BE2C (cell line): ENCODE measurements at regions not wholly inside any gene's neighbourhood (a gene's known extent, or its start where the extent isn't known, plus 50 kb on each side); places are given as distances from the start of the nearest gene placed in this dataset.
A peak's percentile ranks its signal among the peaks of the same experiment; 100 is the strongest.

Source experiments
- DNase-seq: peaks from one replicate; pipeline ENCODE4 v3.0.0-alpha.2; 2020
- H3K27me3 ChIP-seq: fragments of 250-450 bp; sonication (Bioruptor Pico); 2 replicates; pipeline ENCODE4 v1.5.1; 2020; ENCODE audit warnings: mild to moderate bottlenecking
- H3K36me3 ChIP-seq: fragments of 250-450 bp; sonication (Bioruptor Pico); 2 replicates; pipeline ENCODE4 v1.5.1; 2020; ENCODE audit warnings: mild to moderate bottlenecking
- H3K4me1 ChIP-seq: fragments of 250-450 bp; sonication (Bioruptor Pico); 2 replicates; pipeline ENCODE4 v1.5.1; 2020
- H3K4me3 ChIP-seq: 2 replicates; pipeline ENCODE4 v1.5.1; 2011; ENCODE audit warnings: low read depth, low read length
- H3K9me3 ChIP-seq: fragments of 250-450 bp; sonication (Bioruptor Pico); 2 replicates; pipeline ENCODE4 v1.5.1; 2020
- TF ChIP-seq, protein P1 (sequence below): IDR thresholded peaks from 2 replicates; pipeline ENCODE4 v1.5.1; 2012; ENCODE audit warnings: mild to moderate bottlenecking, low read depth, low read length

- no peak overlapping the region for H3K4me3 ChIP-seq
- H3K36me3 ChIP-seq: no peaks in the 10 kb centered on the region
- DNase-seq: no peak
- TF ChIP-seq, protein P1, sequence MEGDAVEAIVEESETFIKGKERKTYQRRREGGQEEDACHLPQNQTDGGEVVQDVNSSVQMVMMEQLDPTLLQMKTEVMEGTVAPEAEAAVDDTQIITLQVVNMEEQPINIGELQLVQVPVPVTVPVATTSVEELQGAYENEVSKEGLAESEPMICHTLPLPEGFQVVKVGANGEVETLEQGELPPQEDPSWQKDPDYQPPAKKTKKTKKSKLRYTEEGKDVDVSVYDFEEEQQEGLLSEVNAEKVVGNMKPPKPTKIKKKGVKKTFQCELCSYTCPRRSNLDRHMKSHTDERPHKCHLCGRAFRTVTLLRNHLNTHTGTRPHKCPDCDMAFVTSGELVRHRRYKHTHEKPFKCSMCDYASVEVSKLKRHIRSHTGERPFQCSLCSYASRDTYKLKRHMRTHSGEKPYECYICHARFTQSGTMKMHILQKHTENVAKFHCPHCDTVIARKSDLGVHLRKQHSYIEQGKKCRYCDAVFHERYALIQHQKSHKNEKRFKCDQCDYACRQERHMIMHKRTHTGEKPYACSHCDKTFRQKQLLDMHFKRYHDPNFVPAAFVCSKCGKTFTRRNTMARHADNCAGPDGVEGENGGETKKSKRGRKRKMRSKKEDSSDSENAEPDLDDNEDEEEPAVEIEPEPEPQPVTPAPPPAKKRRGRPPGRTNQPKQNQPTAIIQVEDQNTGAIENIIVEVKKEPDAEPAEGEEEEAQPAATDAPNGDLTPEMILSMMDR: 0 out of 2 replicates have a peak, but pooled peaks have one; percentile 2
- H3K9me3 ChIP-seq: no peaks in the 10 kb centered on the region
- H3K27me3 ChIP-seq: no peaks in the 10 kb centered on the region
- peaks cover 6% of the 10 kb centered on the region for H3K4me1 ChIP-seq
Observed at GRCh38 chr20:48411919-48412522, 415.8 kb downstream of the PREX1 start.

DNA sequence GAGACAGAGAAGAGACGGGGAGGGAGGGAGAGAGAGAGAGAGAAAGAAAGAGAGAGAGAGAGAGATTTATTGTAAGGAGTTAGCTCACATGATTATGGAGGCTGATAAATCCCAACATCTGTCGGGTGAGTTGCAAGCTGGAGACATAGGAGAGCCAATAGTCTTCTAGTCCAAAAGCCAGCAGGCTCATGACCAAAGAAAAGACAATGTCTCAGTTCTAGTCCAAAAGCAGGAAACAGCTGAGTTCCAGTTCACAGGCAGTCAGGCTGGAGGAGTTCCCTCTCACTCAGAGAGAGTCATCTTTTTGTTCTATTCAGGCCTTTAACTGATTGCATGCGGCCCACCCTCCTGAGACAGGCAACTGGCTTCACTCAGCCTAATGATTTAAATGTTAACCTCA, 416.6 kb downstream of the PREX1 start:
- DNase-seq: no peak
- TF ChIP-seq, protein P1: no peak
- H3K27me3 ChIP-seq: no peaks in the 10 kb centered on the region

DNA sequence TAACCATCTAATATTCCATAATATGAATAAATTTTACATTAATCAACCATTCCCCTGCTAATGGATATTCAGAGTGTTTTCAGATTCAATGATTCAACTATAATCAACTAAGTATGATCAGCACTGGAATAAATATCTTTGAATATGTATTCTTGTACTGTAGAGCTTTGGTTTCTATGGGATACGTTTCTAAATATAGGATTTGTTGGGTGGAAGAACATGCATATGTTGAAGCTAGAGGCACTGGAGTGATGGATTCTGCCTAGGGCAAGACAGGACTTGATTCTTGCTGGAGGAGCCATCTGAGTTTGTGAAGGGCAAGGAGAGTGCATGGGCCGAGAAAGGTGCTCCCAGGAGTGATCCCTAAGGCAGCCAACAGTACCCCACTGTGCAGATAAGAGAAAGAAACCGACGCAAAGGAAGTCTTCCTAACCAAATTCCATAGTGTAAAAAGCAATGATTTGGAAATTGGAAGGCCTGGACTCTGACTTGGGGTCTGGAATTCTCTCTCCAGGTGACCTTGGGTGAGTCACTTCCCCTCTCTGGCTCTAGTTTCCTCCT, 418.7 kb downstream of the PREX1 start:
- Histone ChIP-seq H3K27me3 (no peaks in the 10 kb centered on the region), H3K4me3 (no peak overlapping the region), H3K4me1 (no peaks in the 10 kb centered on the region; the same call in 1 of the 2 replicates), H3K9me3 (no peaks in the 10 kb centered on the region), H3K36me3 (no peaks in the 10 kb centered on the region)
- no peak for DNase-seq
- TF ChIP-seq, protein P1: no peak

More for the DNA sequence above, 416.6 kb downstream of the PREX1 start:
- Histone ChIP-seq H3K4me3 (no peak overlapping the region), H3K4me1 (peaks cover 6% of the 10 kb centered on the region), H3K36me3 (no peaks in the 10 kb centered on the region), H3K9me3 (no peaks in the 10 kb centered on the region)

DNA sequence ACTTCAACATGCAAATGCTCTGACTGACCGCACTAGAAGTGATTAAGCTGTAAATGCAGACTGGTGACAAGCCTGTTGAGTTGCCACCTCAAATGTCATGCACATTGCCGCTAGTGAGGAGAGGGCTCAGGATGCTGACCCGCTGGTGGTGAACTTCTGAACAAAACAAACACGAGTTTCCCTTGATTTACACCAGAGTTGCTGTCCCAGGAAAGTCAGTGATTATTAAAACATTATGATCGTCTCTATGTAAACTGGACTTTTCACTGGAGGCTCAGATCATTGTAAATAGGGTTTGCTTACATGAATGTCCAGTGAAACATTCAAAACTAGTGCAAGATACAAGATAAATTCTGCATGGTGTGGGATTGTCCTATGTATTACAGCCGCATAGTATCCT, 420.1 kb downstream of the PREX1 start:
- no peaks in the 10 kb centered on the region; the same call in 1 of the 2 replicates for H3K4me1 ChIP-seq
- no peaks in the 10 kb centered on the region for H3K36me3 ChIP-seq
- no peak overlapping the region for H3K4me3 ChIP-seq
- no peaks in the 10 kb centered on the region for H3K9me3 ChIP-seq
- H3K27me3 ChIP-seq: no peaks in the 10 kb centered on the region
- DNase-seq: no peak
- TF ChIP-seq, protein P1: no peak

GRCh38 chr20:48406912-48407340, 420.9 kb downstream of the PREX1 start:
- H3K27me3 ChIP-seq: no peaks in the 10 kb centered on the region
- no peak overlapping the region for H3K4me3 ChIP-seq
- no peaks in the 10 kb centered on the region for H3K9me3 ChIP-seq
- DNase-seq: no peak
- TF ChIP-seq, protein P1: no peak
- H3K36me3 ChIP-seq: no peaks in the 10 kb centered on the region
- no peaks in the 10 kb centered on the region; the same call in 1 of the 2 replicates for H3K4me1 ChIP-seq

- Histone ChIP-seq H3K36me3 (no peaks in the 10 kb centered on the region), H3K4me1 (no peaks in the 10 kb centered on the region; the same call in 1 of the 2 replicates), H3K9me3 (no peaks in the 10 kb centered on the region), H3K4me3 (no peak overlapping the region), H3K27me3 (no peaks in the 10 kb centered on the region)
- TF ChIP-seq, protein P1: no peak
- no peak for DNase-seq
Observed at GRCh38 chr20:48406498-48406897, 421.3 kb downstream of the PREX1 start.
